ENCODE measurements at regions not wholly inside any gene's neighbourhood (a gene's known extent, or its start where the extent isn't known, plus 50 kb on each side); places are given as distances from the start of the nearest gene placed in this dataset.

DNA sequence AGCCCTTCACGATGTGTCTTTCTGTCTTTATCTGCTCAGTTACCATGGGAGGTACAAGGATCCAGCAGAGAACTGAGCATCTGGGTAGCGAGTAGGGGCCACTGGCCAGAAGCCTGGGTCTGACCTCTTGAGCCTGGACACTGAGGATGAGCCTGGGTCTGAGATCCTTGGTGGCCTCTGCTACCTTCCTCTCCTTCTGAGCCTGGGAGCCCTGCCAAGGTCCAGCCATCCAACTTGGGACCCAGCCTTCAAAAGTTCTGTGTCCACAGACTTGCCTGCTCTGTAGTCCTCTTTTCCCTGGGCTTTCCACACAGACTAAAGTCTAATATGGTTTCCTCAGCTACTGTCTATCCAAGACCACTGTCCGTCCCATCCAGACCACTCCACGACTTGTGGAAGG, 60.2 kb upstream of the NAA20 start:
- DNase-seq: no peak

DNA sequence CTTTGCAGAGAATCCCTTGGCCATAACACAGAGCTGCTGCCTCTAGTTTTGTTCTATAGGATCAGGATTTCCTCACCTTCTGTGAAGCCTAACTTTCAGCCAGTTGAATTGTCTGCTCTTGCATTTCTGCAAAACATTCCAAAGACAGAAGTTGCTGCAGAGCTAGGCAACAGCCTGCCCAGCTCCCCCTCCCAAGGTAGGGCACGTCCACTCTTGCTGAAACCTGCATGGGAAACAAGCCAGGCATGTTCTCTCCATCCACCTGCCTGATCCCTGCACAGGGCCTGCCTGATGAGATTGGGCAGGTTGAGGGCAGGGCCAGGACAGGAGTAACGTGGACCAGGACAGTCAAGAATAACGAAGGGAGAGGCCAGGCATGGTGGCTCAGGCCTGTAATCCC, 58.9 kb upstream of the NAA20 start:
- no peak for DNase-seq

DNA sequence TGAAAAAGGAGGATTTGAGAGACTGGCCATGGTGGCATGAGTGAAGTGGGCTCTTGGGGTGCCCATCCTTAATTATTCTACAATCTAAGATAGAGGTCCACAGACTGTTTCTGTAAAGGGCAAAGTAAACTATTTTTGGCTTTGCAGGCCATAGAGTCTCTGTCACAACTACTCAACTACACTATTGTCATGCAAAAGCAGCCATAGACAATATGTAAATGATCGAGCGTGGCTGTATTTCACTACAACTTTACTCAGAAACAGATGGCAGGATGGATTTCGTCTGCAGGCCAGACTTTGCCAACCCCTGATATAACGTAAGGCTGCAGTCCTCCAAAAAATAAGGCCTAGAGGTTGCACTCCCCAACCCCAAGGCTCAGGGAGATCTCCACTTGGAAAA, 58.2 kb upstream of the NAA20 start:
- no peak for DNase-seq

DNA sequence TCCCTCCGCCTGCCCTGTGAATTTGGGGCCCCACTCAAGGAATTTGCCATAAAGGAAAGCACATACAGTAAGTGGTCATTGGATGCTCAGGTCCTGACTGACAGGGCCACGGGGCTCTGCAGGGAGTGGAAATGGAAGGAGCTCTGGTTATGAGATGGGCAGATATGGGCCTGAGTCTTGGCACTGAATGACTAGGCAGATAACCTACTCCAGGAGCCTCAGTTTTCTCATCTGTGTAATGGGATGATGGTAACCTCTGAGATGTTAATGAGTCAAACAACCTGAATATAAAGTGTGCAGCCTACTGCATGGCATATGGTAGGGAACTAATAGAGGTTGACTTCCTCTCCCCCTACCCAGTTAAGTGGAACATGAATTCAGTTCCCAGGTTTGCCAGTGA, 56.4 kb upstream of the NAA20 start:
- no peak for DNase-seq

DNA sequence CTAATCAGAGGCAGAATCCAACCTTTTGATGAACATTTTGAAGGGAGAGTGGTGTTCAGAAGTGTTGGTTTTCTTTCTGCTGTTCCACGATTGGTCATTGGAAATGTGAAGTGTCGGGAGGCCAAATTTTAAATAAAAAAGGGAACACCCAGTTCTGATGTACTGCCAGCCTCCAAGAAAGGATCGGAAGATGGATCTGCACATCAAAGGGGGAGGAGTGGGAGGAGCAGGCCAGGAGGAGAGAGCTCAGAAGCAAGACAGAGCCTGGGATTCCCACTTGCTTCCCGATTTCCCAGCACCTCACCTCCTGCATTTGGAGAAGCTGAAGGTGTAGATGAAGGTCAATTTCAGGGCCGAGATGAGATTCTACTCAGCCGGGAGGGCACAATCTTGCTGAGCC, 55.9 kb upstream of the NAA20 start:
- no peak for DNase-seq

DNA sequence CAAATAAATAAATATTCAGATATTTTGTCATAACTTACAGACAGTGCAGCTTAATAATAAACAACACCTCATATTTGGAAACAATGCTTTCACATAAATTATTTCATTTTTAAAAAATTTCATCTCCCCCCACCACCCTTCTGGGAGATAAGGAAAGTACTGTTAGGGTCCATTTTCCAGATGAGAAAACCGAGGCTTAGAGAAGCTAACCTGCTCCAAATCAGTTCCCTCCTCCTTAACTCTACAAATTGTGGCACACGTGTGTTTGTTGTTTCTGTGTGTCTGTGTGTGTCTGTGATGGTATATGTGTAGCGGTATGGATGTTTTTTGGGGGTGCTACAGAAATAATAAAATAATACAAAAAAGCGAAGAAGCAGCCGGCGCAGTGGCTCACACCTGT, 54.2 kb upstream of the NAA20 start:
- no peak for DNase-seq

DNA sequence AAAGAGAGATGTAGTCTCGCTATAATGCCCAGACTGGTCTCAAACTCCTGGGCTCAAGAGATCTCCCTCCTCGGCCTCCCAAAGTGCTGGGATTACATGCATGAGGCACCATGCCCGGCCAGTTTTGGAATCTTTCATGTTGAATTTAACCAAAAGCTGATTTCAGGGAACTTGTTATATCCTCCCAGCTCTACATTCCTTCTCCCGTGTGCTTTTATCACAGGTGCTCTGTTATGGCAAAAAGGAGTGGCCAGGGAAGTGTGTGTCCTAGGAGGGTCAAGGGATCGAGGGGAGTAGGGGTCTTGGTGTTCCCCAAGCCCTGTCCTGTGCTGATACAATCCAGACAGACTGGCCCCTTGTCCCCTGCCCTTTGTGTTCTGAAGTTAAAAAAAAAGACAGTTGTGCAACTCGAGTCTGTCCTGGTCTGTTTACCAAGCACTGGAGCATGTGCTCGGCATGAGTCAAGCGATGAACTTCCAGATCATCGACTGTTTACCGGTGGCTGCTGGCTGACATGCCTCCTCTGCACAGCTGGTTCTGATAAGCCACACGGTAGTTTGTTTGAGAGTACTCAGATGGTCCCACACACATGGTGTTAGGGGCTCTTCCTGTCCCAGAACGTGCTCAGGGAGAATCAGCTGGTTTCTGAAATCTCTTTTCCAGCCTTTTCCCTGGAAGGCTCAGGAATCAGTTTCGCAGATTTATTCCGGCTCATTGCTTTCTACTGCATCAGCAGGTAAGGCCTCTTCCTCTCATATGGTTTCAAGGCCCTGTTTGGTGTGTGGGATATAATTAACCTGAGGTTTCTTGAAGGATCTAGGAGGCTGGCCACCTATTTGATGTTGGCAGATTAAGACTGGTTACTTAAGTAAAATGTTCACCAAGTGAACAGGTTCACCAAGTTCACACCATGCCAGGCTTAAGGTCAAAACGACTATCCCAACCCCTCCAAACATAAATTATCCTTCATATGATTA, 52.6 kb upstream of the NAA20 start:
- no peak for DNase-seq

DNA sequence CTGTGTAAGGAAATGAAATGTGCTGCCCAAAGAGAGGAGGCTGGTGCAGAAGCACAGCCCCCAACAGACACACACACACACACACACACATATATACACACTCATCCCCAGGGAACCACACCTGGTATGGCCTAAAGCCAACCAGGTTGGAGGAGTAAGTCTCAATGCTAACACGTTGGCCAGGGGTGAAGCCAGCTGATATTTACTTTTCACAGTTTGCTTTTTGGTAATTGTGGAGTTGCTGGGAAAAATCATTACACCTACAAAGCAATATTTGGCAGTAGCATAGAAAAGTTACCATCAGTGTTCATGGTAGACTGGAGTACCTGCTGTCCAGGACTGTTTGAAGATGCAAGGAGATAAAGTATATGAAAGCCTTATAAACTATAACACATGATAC, 50.3 kb upstream of the NAA20 start:
- no peak for DNase-seq
